ENCODE measurements at regions not wholly inside any gene's neighbourhood (a gene's known extent, or its start where the extent isn't known, plus 50 kb on each side); places are given as distances from the start of the nearest gene placed in this dataset.

- TF ChIP-seq CTCF (IDR thresholded peaks at IDR 0.05; ENCODE audit: borderline replicate concordance, extremely low read depth, low read length, poor library complexity, severe bottlenecking) (no peak), EZH2 (IDR thresholded peaks at IDR 0.05; ENCODE audit: borderline replicate concordance, low read depth, low read length, severe bottlenecking) (no peak)
Measured at GRCh38 chr6:1229301-1229700, 82.6 kb upstream of the FOXQ1 start.

All from DND-41 (cell line).